ENCODE measurements at regions not wholly inside any gene's neighbourhood (a gene's known extent, or its start where the extent isn't known, plus 50 kb on each side); places are given as distances from the start of the nearest gene placed in this dataset.

- intact Hi-C loops (cut with DNase I), result loop anchor here in 4 of 10 donors (5.0 to 10.0 kb wide), 2 partner anchors 125 to 128 kb away; partner anchors contain the start of gene RAI14 (in 4 of the 4)
- no peaks in the 10 kb centered on the region for H3K27me3 ChIP-seq
- no peak for ATAC-seq
- H3K36me3 ChIP-seq, result no peaks in the 10 kb centered on the region
- H3K4me1 ChIP-seq, result peaks cover 0 to 23% (median 0%) of the 10 kb centered on the region in 9 donors
- TF ChIP-seq CTCF (IDR thresholded peaks at IDR 0.05), result no peak
- H3K4me3 ChIP-seq, result no peak overlapping the region
- no peak for DNase-seq
- H3K9me3 ChIP-seq, result no peaks in the 10 kb centered on the region
- 77 to 78% methylated on average over 10 of the region's 10 CpGs for WGBS, 2 donors
- no peak overlapping the region for H3K27ac ChIP-seq
These were observed 126.4 kb upstream of the RAI14 start for GRCh38 chr5:34529581-34530331.

GRCh38 chr5:34530637-34531036, 125.5 kb upstream of the RAI14 start:
- no peak for TF ChIP-seq CTCF (IDR thresholded peaks at IDR 0.05)
- intact Hi-C loops (cut with DNase I), result no loop called here

GRCh38 chr5:34531751-34532360, 124.3 kb upstream of the RAI14 start:
- no peak for ATAC-seq
- WGBS, 2 donors, result 59 to 69% methylated on average over 8 of the region's 8 CpGs
- DNase-seq, result no peak
- H3K9me3 ChIP-seq, result no peaks in the 10 kb centered on the region
- no peak overlapping the region for H3K27ac ChIP-seq
- peaks cover 0 to 8% (median 0%) of the 10 kb centered on the region in 9 donors for H3K4me1 ChIP-seq
- no peaks in the 10 kb centered on the region for H3K27me3 ChIP-seq
- intact Hi-C loops (cut with DNase I), result no loop called here
- TF ChIP-seq CTCF (IDR thresholded peaks at IDR 0.05), result no peak
- no peak overlapping the region for H3K4me3 ChIP-seq
- H3K36me3 ChIP-seq, result no peaks in the 10 kb centered on the region

More at GRCh38 chr5:34530637-34531036, 125.5 kb upstream of the RAI14 start:
- H3K27me3 ChIP-seq, result no peaks in the 10 kb centered on the region
- H3K4me3 ChIP-seq, result no peak overlapping the region
- no peak overlapping the region for H3K27ac ChIP-seq
- WGBS, 2 donors, result 25 to 29% methylated on average over 2 of the region's 2 CpGs
- no peak for DNase-seq
- no peak for ATAC-seq
- H3K9me3 ChIP-seq, result no peaks in the 10 kb centered on the region
- H3K4me1 ChIP-seq, result peaks cover 0 to 15% (median 0%) of the 10 kb centered on the region in 9 donors
- no peaks in the 10 kb centered on the region for H3K36me3 ChIP-seq

GRCh38 chr5:34533582-34534522, 122.3 kb upstream of the RAI14 start:
- WGBS, 2 donors, result 48 to 75% methylated on average over 4 of the region's 4 CpGs
- no peak for ATAC-seq

More at GRCh38 chr5:34533582-34534522, 122.3 kb upstream of the RAI14 start:
- no peaks in the 10 kb centered on the region for H3K27me3 ChIP-seq
- DNase-seq, result no peak
- intact Hi-C loops (cut with DNase I), result no loop called here
- H3K4me3 ChIP-seq, result no peak overlapping the region
- H3K27ac ChIP-seq, result peak overlapping the region in 1 of 10 donors; percentile 38
- no peaks in the 10 kb centered on the region for H3K36me3 ChIP-seq
- no peaks in the 10 kb centered on the region for H3K9me3 ChIP-seq
- TF ChIP-seq CTCF (IDR thresholded peaks at IDR 0.05), result no peak
- H3K4me1 ChIP-seq, result peaks cover 0 to 8% (median 0%) of the 10 kb centered on the region in 9 donors

All from heart right ventricle (tissue), 16 donors.